Kidney epithelial cell (primary cell): ENCODE measurements at regions not wholly inside any gene's neighbourhood (a gene's known extent, or its start where the extent isn't known, plus 50 kb on each side); places are given as distances from the start of the nearest gene placed in this dataset.
A peak's percentile ranks its signal among the peaks of the same experiment; 100 is the strongest.
"Not testable (repeated sequence)": the region's sequence is repeated elsewhere in the genome, so short reads cannot be mapped to it uniquely, and the experiment has no call there.

Source experiments
- DNase-seq: peaks from one replicate; pipeline ENCODE4 v3.0.0-alpha.2; 2010; ENCODE audit warnings: low read depth
- H3K27me3 ChIP-seq: 2 replicates; pipeline ENCODE4 v1.6.0; 2011; ENCODE audit warnings: low read length; ENCODE audit not compliant: control insufficient read depth, insufficient read depth
- H3K36me3 ChIP-seq: 2 replicates; pipeline ENCODE4 v1.5.1; 2011; ENCODE audit warnings: low read length; ENCODE audit not compliant: control insufficient read depth, insufficient read depth
- H3K4me3 ChIP-seq: 2 replicates; pipeline ENCODE4 v1.5.1; 2011; ENCODE audit warnings: low read depth, mild to moderate bottlenecking, control low read depth, low read length
- TF ChIP-seq, protein P1 (sequence below): IDR thresholded peaks from 2 replicates; pipeline ENCODE4 v1.5.1; 2011; ENCODE audit warnings: mild to moderate bottlenecking, moderate library complexity, low read length, control low read depth, inconsistent platforms; ENCODE audit not compliant: insufficient read depth, poor library complexity, severe bottlenecking

DNA sequence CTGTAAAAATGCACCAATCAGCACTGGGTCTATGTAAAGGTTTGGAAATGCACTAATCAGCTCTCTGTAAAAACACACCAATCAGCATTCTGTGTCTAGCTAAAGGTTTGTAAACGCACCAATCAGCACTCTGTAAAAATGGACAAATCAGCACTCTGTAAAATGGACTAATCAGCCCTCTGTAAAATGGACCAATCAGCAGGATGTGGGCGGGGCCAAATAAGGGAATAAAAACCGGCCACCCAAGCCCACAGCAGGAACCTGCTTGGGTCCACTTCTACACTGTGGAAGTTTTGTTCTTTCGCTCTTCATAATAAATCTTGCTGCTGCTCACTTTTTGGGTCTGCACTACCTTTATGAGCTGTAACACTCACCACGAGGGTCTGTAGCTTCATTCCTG, 101.0 kb downstream of the SMC2 start:
- H3K4me3 ChIP-seq, H3K36me3 ChIP-seq, H3K27me3 ChIP-seq, DNase-seq: not testable (repeated sequence)

DNA sequence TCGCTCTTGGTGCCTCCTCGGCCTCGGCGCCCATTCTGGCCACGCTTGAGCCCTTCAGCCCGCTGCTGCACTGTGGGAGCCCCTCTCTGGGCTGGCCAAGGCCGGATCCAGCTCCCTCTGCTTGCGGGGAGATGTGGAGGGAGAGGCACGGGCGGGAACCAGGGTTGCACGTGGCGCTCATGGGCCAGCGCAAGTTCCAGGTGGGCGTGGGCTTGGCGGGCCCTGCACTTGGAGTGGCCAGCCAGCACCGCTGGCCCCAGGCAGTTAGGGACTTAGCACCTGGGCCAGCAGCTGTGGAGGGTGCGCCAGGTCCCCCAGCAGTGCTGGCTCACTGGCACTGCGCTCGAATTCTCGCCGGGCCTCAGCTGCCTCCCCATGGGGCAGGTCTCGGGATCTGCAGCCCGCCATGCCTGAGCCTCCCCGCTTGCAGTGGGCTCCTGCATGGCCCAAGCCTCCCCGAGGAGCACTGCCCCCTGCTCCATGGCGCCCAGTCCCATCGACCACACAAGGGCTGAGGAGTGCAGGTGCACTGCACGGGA, 106.4 kb downstream of the SMC2 start:
- TF ChIP-seq, protein P1, sequence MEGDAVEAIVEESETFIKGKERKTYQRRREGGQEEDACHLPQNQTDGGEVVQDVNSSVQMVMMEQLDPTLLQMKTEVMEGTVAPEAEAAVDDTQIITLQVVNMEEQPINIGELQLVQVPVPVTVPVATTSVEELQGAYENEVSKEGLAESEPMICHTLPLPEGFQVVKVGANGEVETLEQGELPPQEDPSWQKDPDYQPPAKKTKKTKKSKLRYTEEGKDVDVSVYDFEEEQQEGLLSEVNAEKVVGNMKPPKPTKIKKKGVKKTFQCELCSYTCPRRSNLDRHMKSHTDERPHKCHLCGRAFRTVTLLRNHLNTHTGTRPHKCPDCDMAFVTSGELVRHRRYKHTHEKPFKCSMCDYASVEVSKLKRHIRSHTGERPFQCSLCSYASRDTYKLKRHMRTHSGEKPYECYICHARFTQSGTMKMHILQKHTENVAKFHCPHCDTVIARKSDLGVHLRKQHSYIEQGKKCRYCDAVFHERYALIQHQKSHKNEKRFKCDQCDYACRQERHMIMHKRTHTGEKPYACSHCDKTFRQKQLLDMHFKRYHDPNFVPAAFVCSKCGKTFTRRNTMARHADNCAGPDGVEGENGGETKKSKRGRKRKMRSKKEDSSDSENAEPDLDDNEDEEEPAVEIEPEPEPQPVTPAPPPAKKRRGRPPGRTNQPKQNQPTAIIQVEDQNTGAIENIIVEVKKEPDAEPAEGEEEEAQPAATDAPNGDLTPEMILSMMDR = no peak
- Histone ChIP-seq H3K36me3 (no peaks in the 10 kb centered on the region), H3K27me3 (no peaks in the 10 kb centered on the region), H3K4me3 (no peak overlapping the region)
- DNase-seq = no peak

DNA sequence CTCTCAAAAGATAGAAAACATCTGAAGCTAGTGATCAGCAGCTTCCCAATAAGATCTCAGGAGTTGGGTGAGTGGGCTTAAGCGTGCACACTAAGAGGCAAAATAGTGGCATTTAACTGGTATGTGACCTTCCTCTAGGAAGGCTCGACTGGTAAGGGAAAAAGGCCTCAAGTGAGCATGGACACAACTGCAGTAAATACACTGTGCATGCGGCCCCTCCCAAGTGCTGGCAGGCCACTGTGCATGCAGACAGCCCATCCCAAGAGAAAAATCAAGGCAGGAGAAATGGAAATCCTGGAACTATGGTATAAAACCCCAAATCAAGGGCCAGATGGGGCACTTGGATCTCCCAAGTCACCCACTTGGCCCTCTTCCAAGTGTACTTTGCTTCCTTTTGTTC, 112.7 kb downstream of the SMC2 start:
- DNase-seq = no peak
- TF ChIP-seq, protein P1 = no peak
- no peaks in the 10 kb centered on the region for H3K27me3 ChIP-seq
- no peaks in the 10 kb centered on the region for H3K36me3 ChIP-seq
- no peak overlapping the region for H3K4me3 ChIP-seq

DNA sequence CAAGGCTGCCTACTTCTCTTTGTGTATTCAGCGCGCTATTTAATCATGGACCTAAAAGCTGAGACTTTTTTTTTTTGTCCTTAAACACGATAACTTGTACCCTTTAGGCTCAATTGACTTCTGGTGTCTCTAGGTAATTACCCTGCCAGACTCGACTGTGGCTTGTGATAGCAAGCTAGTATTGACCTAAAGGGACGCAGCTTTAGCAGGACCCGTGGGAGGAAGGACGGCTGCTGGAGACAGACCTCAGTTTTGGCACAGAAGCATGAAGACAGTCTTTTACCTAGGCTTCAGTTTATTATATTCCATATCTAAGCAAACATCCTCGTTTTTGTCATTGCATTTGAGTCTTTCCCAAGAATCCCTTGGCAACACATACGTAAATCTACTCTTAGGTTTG, 115.3 kb downstream of the SMC2 start:
- Histone ChIP-seq H3K4me3 (no peak overlapping the region), H3K27me3 (no peaks in the 10 kb centered on the region), H3K36me3 (no peaks in the 10 kb centered on the region)
- TF ChIP-seq, protein P1 = no peak
- no peak for DNase-seq

DNA sequence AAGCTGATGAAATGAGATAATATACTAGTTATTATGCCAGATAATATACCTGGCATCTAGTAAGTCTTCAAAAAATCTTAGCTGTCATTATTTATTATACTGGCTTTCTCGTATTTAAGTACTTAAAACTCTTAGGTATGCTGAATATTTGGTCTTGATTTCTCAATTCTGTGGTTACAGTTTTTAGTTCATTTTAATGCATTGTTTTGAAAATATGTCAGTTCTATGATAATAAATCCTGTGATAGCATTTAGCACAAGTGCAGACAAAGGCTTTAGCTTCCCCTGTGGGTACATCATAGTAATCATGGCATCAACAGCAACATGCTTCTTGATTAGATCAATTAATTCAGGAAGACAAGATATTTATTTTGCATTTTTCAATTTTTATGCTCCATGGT, 133.0 kb downstream of the SMC2 start:
- no peaks in the 10 kb centered on the region for H3K27me3 ChIP-seq
- no peak for DNase-seq
- TF ChIP-seq, protein P1 = no peak
- H3K4me3 ChIP-seq = no peak overlapping the region
- H3K36me3 ChIP-seq = no peaks in the 10 kb centered on the region

DNA sequence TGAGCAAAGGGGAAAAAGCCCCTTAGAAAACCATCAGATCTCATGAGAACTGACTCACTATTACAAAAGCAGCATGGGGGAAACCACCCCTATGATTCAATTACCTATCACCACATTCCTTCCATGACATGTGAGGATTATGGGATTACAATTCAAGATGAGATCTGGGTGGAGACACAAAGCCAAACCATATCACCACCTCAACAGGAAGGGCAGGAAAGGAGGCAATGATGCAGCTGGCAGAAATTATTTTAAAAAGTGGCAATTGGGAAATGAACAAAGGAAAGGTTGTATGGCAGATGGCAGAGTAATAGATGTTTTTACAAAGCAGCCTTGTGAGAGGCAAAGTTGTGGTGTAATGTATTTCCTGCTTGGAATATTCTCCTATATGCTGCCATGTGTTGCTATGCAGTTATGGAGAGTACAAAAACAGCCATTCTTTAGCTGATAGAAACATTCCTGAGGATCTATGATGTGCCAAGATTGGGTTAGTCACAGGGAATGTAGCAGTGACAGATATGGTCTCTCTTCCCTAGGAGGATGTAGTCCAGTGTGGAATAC, 138.8 kb downstream of the SMC2 start:
- H3K36me3 ChIP-seq = no peaks in the 10 kb centered on the region
- H3K4me3 ChIP-seq = no peak overlapping the region
- TF ChIP-seq, protein P1 = no peak
- no peaks in the 10 kb centered on the region for H3K27me3 ChIP-seq
- peak; percentile 18 for DNase-seq
